NK-92 (cell line): ENCODE measurements at regions not wholly inside any gene's neighbourhood (a gene's known extent, or its start where the extent isn't known, plus 50 kb on each side); places are given as distances from the start of the nearest gene placed in this dataset.

Experiments used
- DNase-seq: peaks from one replicate; lab custom pipeline; 2025; ENCODE audit not compliant: unreplicated experiment; lab: John Stamatoyannopoulos, UW

DNA sequence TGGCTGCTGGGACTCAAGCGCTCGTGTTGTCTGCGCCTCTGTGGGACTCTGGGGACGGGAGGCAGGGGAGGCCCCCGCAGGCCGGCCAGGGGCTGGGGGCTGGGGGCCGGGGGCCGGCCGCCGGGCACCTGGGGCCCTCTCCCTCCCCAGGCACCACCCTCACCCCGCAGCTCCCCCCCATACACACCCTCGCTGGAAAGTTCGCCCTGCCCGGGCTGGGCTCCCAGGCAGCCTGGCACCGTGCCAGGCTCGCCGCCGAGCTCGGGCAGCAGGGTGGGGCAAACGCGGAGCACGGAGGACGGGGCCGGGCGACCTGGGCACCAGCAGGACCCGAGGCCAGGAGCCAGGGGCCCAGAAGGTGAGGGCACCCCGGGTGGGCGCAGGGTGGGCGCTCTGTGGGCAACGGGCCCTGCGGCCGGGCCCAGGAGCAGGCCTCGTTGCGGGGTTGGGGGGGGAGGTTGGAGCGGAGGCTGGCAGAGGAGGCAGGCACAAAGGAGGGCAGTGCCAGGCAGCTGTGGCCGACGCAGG is 76.7 kb upstream of the WNT7B start:
- no peak for DNase-seq

DNA sequence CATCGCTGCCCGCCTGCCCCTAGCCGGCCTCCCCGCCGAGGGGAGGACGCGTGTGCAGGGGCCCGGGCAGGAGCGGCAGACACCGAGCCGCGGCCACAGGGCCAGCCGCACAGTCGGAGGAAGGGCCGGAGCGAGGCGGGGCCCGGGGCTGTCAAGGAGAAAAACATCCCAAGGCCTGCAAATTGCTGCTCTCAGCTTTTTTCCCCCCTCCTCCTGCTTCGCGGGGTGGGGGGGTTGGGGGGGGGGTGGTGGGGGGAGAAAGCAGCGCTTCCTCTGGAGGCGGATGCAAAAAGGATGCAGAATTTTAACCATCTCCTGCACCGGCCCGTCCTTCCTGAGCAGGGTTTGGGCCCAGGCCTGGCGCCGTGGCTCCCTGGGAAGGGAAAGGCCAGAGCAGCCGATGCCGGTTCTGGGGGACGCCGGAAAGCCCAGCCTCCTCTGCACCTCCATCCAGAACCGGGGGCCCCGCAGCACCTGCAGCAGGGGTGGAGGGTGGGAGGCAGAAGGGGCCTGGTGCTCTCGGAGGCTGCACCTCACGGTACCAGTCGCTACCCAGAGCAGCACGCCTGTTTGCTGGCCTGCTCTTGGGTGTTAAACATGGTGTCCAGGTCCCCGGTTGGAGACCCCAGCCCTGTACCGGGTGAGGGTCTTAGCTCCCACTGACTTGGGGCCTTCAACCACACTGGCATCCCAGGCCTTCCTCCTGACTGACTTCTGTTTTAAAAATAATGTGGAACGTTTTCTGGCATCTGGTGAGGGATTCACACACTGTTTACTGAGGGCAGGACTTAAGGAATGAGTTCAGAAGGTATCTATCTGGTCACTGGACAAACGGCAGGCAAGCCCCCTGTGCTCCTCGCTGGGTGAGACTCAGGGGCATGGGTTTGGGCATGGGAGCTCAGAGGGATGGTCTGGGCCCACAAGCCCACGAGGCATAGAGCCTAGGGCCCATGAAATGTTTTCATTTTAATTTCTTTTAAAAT is 77.4 kb upstream of the WNT7B start:
- no peak for DNase-seq

DNA sequence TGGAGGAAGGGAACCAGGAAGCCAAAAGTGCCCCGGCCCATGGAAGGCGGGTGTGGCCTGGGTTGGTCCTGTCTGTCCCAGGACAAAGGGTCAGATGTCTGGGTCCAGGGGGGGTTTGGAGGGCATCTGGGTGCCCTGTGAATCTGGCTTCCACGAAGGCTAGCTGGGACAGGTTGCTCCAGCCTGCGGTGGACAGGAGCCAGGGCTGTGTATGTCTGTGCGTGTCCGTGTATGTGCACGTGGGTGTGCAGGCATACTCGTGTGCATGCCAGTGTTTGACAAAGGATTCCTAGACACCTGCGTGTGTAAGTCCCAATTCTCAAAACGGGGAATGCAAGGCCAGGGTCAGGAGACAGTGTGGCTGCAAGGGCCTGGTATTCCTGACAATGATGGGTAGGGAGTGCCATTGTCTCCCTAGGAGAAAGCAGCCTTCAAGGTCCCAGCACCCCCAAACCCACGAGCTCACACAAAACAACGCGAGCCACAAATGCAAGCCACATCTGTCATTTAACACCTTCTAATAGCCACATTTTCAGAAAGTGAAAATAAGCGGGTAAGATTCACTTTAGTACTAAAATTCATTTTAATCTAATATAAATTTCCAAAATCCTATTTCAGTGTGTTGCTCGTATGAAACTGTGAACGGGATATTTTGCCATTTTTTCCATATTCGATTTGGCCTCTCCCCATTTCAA is 78.4 kb upstream of the WNT7B start:
- no peak for DNase-seq

DNA sequence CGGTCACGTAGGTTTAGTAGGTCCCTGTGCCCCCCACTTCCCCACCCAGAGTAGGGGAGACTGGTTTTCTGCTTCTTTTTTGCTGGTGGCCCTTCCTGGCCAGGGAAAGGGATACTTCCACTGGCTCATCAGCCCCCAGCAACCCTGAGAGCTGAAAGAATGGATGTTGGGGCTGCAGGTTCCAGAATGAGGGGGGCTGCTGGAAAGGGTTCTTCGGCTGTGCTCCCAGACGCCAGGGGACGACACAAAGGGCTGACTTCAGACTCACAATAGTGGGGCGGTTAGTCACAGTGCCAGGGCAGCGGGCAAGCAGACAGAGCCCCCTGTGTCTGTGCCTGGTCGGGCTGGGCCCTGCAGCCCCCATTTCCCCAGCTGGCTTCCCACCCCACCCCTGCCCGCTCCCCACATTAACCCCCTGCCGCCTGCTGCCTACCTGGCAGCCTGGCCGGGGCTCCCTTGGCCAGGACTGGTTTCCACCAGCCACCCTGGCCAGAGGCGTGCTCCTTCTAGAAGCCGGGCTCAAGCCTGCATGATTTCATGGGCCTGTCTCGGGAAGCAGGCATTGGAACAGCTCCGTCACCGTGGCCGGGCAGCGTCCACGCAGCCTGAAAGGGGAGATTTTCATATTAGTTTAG is 79.1 kb upstream of the WNT7B start:
- no peak for DNase-seq

DNA sequence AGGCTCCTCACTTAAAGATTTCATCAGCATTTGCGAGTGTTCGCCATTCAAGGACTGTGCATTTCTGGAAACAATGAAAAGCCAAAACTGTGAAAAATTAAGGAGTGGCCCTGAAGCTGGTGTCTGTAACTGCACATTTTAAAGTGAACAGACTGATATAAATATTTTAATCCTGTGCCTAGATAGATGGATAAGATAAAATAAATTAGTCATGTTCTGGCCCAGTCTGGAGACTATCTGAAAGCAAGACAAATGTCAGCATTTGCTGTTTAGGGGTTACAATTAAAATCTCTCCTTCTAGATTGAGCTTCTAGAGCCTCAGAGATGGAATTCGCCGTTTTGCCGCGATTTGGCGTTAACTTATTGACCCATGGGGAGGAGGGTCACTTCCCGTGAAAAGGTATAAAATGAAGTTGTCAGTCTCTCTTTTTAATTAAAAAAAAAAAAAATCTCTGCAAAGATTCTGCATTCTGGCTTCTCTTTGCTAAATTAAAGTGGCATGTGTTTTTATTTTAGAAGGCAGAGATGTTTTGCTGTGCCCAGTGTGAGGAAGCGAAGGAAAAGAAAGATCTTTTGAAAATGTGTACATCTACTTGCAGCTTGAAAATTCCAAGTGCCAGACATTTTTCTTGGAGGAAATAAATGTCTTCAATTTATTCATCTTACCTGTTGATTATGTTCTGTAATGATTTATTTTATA is 79.7 kb upstream of the WNT7B start:
- DNase-seq, result no peak

DNA sequence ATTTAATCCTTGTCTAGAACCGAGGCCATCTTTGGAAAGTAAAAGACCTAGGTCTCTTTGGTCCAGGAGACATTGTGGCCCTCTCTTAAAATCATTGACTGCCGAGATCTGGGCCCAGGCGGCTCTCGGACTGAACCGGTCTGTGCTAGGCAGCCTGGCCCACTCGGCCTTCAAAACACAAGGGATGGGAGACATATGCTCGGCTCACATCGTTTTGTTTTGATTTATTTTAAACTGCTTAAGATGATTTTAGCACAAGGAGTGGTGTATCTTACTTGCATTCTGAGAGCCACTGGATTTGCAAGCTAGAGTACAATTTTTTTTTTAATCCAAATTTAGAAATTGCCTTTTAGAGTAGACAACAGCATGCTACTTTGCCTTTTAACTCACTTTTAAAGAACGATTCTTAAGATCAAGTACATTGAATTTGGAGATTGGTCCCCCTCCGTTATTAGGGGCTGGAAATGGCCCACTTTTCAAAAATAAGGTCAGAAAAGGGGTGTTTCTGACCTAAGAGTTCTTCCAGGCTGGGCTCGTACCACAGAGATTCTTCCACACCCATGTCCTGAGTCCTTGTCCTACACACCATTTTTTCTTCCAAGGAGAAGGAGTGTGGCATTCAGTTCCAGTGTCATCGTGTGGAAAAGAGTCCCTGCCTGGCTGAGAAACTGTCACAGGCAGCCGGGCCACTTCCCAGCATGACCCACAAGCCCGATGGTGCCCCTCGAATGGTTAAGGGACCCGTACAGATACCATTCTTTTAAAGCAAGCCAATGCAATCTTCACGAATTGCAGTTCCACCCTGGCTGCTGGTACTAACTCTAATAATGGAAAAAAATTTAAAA is 80.5 kb upstream of the WNT7B start:
- no peak for DNase-seq

DNA sequence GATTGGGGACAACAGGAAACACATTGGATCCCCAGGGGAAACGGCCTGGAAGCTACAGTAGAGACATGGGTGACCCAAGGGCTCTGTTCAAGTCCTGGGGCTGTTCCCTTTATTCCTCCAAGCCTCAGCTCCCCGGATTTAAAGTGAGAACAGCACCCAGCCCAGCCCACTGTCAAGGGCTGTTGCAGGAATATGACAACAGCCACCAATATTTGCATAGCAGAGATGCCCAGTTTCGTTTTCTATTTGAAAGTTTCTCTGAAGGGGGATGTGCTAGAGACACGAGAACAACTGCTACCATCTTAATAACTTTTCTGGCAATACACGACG is 81.1 kb upstream of the WNT7B start:
- no peak for DNase-seq

DNA sequence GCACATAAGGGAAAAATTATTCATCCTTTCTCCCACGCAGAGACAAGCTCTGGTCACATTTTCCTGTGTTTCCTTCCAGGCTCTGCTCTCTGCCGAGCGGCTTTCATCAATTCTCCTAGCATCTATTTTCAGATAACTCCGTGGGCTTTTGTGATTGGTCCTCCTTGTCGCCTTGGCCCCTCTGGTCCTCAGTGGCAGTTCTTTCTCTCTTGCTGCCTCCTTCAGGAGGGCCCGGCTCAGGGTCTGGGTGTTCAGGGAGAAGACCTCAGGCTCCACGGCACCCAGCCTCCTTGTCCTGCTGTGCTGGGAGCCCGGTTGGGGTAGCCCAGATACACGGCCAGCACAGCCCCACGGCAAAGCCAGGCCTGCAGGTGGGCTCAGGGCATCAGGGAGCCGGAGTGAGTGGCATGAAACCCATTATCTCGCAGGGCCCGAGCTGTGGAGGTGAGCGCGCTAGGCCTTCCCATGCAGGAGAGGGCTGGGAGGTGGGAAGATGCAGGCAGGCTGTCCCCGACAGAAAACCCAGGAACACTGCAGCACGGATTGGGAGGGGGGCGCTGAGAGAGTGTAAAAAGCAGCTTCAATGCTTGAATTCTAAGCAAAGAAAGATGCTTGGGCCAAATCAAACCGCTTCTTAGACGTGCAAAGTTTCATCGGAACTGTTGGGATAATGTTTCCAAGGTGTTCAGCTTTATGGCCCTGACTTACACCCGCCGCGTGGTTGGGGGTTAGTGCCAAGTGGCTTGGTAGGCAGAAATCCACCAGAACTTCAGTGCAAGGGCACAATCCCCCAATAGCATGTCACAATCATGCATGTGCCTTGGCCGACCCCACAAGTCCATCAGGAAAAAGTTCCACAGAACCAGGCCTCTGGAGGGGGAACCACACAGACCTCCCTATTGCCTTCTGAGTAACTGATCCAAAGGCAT is 81.9 kb upstream of the WNT7B start:
- no peak for DNase-seq

DNA sequence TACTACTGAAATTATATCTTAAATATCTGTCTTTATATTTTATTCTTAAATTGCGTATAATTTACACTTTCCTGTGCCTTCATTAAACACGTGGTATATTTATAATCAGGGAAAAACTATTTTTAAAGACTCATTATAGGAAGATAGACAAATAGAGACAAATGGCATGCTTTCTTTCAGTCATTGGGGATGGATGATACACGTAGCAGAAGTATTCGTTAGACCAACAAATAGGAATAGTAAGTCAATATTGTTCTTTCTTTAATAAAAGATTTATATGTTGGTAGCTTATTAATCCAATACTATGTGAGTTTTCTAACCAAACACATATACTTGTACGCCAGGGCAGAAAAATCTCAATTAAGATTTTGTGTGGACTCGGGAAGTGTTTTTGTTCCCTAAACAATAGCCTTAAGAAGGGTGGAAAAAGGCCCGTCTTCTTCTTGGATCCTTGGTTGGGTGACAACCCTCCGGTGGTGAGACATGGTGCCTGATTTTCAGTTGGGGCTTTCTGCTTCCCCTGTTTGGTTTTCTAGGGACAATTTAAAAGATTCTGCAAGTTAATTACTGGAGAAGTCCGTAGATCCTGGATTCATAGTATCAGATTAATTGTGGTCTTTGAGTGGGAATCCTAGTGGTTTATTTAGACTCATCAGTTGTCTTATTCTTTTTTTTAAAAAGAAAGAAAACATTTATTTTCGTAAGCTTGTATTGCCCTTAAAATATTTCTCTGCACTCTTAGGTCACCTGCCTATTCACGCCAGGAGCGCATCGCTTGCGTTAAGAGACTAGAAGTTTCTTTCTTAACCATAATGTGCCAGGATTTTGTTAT is 83.5 kb upstream of the WNT7B start:
- no peak for DNase-seq

DNA sequence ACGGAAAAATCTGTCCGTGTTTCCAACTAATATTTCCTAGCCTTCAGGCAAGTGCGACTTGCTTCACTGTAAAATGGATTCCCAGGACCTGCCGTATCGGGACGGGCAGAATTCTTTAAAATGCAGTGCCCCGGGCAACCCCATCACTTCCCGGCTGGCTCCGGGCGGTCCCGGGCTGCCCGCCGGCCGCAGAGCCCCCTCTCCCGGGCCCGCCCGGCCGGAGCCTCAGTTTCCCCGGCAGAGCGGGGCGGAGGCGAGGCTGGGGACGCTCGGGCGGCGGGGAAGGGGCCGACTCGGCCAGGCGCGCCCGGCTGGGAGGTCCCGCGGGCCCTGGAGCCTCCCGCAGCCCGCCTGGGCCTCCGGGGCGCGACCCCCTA is 84.2 kb upstream of the WNT7B start:
- DNase-seq, result no peak

DNA sequence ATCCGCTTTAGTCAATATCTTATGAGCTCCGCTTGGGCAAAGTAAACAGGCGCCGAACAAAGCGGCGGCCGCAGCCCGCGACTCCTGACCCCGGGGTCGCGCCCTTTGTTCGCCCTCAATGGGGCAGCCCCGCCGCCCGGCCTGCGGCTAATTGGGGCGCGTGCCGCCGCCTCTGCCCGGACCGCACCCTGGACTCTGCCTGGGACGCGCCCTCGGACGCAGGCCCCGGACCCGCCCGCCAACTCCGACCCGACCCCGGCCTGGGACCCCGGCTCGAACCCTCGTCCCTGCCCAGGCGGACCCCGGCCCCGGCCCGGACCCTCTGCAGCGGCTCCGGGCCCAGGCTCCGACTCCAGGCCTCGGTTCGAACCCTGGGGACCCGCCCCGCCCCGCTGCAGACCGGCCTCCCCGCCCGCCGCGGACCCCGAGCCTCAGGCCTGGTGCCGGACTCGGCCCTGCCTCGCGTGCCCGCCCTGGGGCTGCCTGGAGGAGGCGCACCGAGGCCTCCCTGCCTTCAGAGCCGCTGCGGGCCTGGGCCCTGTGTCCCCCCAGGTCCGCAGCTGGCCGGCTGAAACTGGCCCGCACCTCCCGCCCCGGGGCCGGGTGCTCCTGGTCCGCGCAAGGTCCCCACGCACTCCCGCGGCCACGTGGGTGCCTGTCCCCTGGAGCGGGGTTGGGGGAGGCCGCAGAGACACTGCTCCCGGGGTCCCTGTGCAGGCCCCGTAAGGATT is 84.7 kb upstream of the WNT7B start:
- no peak for DNase-seq

DNA sequence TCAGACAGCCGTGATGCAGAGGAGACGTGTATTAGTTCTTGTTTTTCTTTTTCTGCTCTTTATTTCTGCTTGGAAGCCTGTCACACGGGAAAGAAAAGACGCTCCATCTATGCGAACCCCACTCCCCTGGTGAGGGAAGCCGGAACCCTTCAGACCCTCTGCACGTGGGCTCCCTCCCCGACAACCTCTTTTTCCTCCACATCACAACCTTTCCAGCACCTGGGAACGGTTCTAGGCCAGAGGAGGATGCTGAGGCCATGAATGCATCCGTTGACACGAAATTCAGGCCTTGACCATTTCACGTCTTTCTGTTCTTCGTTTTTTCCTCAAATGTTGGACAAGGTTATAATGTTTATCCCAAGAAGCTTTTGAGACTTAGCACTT is 85.3 kb upstream of the WNT7B start:
- DNase-seq, result no peak

DNA sequence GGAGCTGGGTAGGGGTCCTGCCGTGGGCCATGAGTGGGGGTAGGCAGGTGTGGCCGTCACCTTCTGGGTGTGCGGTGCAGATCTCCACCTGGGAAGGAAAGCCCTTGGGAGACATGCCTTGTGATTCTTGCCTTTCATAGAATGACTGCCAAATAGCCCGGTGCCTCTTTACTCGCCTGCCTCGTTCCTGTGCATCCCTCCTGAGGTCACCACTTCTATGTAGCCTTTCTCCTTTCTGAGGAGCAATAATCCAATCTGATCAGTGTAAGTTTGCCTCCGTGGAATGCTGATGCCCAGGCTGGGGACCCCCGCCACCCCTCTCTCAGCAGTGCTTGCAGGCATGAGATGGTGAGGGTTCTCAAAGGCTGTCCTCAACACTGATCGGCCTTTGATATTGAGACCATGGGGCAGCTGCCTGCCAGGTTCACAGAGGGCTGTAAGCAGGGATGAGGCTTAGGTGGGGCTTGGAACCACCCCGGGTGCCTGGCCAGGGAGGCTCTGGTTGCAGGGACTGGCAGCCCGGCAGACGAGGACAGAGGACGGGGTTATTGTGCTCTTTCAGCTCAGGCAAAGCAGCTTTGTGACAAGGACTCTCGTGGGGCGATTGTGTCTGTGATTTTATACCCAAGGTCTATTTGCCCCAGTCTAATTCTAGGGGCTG is 86.1 kb upstream of the WNT7B start:
- no peak for DNase-seq

DNA sequence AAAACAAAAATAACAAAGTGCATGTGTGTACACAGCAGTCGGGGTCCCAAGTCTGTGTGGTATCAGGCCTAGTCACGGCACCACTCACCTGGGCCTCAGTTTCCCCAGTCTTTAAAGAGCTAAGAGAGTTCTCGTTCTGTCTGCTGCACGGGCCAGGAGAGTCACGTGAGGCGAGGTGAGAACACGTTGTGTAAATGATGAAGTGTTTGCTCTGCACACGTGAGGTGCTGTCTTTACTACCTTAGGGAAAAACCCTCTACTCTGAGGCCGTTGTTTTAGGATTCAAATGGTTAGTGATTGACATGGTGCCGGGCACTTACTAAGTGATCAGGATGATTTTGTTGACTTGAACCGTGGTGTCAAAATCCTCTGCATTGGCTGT is 86.5 kb upstream of the PPARA start:
- DNase-seq, result no peak

DNA sequence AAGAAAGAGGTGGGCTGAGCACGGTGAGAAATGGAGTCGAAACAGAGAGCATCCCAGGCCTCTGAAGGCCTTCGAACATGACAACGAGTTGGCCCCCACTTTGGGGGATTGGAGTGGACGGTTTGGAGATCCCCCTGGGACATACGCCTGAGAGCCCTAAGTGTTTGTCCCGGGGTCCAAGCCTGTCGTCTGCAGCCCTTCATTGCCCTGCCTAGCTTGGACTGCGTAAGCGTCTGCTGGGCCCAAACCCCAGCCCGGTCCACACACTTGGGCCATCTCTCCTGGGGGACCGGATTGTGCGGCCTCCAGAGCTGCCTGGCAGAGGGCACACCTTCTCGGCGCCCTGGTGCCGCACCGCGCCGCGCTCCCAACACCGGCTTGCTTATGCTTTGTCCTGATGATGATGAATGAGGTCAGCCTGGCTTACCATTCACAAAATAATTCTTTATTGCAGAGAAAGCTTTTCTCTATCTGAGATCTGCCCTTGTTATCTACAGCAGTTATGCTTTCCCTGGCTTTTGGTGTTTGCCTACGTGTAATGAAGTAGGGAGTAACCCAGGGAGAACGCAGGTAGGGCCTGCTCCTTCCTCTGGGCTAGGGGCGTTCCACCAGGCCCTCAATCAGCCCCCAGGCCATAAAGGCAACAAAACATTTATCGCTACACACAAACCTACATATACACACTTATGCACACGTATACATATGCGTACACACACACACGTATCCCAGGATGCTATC is 85.9 kb upstream of the PPARA start:
- DNase-seq, result no peak

DNA sequence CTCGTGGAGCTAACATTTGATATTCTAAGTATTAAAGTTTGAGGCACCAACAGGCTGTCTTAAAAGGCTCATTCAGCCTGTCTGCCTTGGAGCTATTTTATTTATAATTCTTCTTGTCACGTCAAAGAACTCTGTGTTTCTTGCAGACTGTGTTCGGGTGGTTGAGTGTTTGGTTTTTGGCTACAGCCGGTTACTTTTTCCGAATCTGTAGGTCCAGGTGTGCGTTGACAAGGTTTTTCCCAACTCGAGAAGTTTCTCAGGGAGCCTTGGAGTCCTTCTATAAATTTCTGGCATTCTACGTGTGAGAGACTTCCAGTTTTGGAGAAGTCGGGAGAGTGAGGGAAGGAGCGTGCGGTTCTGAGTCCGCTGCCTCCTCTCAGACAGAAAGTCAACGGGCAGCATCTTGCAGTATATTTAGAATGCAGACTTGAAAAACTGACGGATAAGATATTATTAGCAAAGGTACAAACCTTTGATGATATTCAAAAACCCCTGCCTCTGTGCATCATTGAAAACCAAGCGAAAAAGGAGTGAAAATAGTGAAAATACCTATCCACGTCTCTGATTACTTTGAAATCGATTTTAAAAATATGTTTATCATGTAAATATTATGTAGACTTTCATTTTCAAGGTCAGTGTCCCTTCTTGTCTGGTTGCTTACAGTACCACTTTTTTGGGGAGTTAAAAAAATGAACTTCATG is 85.2 kb upstream of the PPARA start:
- DNase-seq, result no peak
